LNCaP clone FGC (cell line): ENCODE measurements at regions not wholly inside any gene's neighbourhood (a gene's known extent, or its start where the extent isn't known, plus 50 kb on each side); places are given as distances from the start of the nearest gene placed in this dataset.

ENCODE experiments used
- DNase-seq: peaks from one replicate; pipeline ENCODE4 v3.0.0-alpha.2; 2011; ENCODE audit warnings: low read depth
- H3K4me3 ChIP-seq: 2 replicates; pipeline ENCODE4 v1.5.1; 2011; ENCODE audit warnings: mild to moderate bottlenecking, low read depth, low read length, control low read depth
- CTCF ChIP-seq: IDR thresholded peaks from 2 replicates; pipeline ENCODE4 v1.5.1; 2012; ENCODE audit warnings: mild to moderate bottlenecking; ENCODE audit not compliant: control insufficient read depth, insufficient read depth; ENCODE audit errors: extremely low read depth

GRCh38 chr10:113411456-113411855 lies 141.4 kb upstream of the HABP2 start:
- no peak for DNase-seq
- no peak for TF ChIP-seq CTCF
- H3K4me3 ChIP-seq, result no peak overlapping the region

- H3K4me3 ChIP-seq, result no peak overlapping the region
- DNase-seq, result no peak
- TF ChIP-seq CTCF, result no peak
Observed at GRCh38 chr10:113412161-113412560, 140.7 kb upstream of the HABP2 start.

GRCh38 chr10:113414543-113414942 lies 138.3 kb upstream of the HABP2 start:
- H3K4me3 ChIP-seq, result no peak overlapping the region
- no peak for TF ChIP-seq CTCF
- no peak for DNase-seq

- no peak overlapping the region for H3K4me3 ChIP-seq
- DNase-seq, result no peak
- no peak for TF ChIP-seq CTCF
Observed at GRCh38 chr10:113415246-113415645, 137.6 kb upstream of the HABP2 start.

DNA sequence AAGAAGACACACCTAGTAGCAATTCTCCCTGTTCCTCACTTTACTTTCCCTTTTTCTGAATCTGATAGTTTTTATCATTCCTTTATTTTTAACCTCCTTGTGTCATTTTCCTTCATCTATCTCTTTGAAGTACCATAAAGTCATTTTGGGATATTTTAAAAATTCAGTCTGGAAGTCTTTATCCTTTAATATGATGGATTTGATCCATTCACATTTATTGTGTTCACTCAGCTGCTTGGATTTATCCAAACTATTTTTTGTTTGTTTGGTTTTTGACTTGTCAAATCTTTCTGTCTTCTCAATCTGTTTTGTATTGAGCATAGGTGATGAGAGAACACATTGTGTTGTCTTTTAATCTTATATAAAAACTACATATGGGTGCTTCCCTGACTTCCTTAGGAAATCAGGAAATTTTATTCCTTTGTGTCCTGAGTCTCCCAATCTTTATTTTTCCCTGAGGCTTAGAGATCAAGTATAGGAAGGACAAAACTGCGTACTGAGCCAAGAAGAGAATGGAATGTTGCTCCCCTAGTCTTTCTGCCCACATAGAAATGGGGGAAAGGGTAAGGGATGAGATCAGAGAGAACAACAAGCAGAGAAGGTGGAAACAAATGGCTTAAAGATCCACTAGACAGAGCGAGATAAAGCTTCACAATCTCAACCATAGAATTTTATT lies 132.7 kb upstream of the HABP2 start:
- no peak overlapping the region for H3K4me3 ChIP-seq
- no peak for DNase-seq
- TF ChIP-seq CTCF, result no peak

GRCh38 chr10:113420733-113421675 lies 131.8 kb upstream of the HABP2 start:
- no peak overlapping the region for H3K4me3 ChIP-seq
- no peak for DNase-seq
- TF ChIP-seq CTCF, result no peak

DNA sequence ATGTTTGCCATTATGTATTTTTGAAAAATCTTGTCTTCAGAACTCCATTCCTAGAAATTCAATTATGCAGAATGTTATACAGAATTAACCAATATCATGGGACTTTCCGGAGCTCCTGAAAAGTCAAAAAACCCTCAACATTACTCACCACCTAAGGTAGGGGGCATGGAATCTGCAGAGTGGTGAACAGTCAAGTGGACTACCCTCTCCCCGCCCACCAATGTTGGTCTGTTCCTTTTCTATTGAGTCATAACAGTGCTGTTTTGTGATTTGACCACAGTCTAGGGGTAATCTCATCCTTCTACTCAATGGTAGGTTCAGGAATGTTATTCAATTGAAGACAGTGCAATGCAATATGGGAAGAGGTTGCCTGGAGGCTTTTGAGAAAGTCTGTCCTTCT lies 130.5 kb upstream of the HABP2 start:
- H3K4me3 ChIP-seq, result no peak overlapping the region
- TF ChIP-seq CTCF, result no peak
- no peak for DNase-seq
